ENCODE measurements at regions not wholly inside any gene's neighbourhood (a gene's known extent, or its start where the extent isn't known, plus 50 kb on each side); places are given as distances from the start of the nearest gene placed in this dataset.

DNA sequence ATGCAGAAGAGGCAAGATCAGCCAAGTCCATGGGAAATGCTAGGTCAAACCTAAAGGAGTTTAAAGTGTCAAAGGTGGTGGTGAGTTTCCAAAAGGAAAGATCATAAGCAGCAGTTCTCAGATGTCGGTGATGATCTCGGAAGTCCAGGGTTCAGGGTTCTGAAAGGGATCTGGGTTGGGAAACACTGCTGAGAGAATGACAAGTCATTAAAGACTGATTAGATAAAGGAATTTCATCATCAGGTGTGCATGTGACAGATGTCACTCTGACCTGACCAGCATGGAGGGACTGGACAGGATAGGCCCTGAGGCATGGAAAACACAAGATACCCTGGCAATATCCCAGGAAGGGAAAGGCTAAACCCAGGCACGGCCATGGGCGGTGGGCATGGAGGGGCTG lies 195.7 kb upstream of the TBL1X start:
- no peak overlapping the region for H3K4me3 ChIP-seq (ENCODE audit: low read depth in 1 of 2, low read length in 2 of 2)
- H3K9me3 ChIP-seq (ENCODE audit: control insufficient read depth in 2 of 2, insufficient read depth in 1 of 2, low read depth in 1 of 2, low read length in 1 of 2): no peaks in the 10 kb centered on the region
- no peaks in the 10 kb centered on the region for H3K4me1 ChIP-seq (ENCODE audit: control insufficient read depth in 2 of 2, insufficient read depth in 2 of 2, low read length in 1 of 2)
- H3K27me3 ChIP-seq (ENCODE audit: control insufficient read depth in 1 of 2, insufficient read depth in 2 of 2, low read length in 2 of 2): no peaks in the 10 kb centered on the region
- no peaks in the 10 kb centered on the region for H3K36me3 ChIP-seq (ENCODE audit: control insufficient read depth in 2 of 2, insufficient read depth in 2 of 2, low read length in 1 of 2)
- 88 to 97% methylated on average over 4 of the region's 4 CpGs for WGBS, 2 donors
- no peak overlapping the region for H3K27ac ChIP-seq (ENCODE audit: low read depth in 2 of 2, low read length in 1 of 2)

DNA sequence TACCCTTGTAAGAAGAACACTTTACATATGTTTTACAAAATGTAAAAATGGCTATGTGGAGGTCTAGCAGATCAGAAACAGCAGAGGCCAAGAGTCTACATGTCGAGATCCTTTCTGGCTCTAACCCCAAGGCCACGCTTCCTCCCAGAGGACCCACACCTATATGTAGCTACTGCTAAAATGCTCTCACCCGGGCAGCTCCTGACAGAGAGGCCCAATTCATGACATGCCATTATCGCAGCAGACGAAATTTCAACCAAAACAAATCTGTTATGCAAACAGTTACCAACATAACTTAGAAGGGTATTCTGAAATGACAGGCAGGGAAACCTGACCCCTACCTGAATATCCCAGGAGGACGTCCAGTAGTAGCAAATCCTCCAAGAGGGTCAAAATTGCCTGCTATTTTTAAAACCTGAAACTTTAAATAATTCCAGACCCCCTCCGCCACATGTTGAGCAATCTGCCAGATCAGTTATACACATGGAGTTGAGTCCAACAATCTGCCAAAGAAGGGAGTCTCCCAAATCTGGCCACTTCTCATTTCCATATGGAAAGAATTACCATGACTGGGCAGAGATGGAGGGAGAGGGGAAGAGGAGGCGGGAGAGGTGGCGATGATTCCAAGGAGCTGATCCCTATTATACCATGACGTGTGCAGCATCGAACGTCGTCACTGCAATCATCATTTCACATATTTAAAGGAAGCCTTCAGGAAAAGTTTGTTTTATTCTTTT lies 192.9 kb upstream of the TBL1X start:
- H3K4me1 ChIP-seq (ENCODE audit: control insufficient read depth in 2 of 2, insufficient read depth in 2 of 2, low read length in 1 of 2): no peaks in the 10 kb centered on the region
- no peak overlapping the region for H3K27ac ChIP-seq (ENCODE audit: low read depth in 2 of 2, low read length in 1 of 2)
- no peaks in the 10 kb centered on the region for H3K27me3 ChIP-seq (ENCODE audit: control insufficient read depth in 1 of 2, insufficient read depth in 2 of 2, low read length in 2 of 2)
- no peak overlapping the region for H3K4me3 ChIP-seq (ENCODE audit: low read depth in 1 of 2, low read length in 2 of 2)
- no peaks in the 10 kb centered on the region for H3K9me3 ChIP-seq (ENCODE audit: control insufficient read depth in 2 of 2, insufficient read depth in 1 of 2, low read depth in 1 of 2, low read length in 1 of 2)
- no peaks in the 10 kb centered on the region for H3K36me3 ChIP-seq (ENCODE audit: control insufficient read depth in 2 of 2, insufficient read depth in 2 of 2, low read length in 1 of 2)
- 76 to 80% methylated on average over 13 of the region's 13 CpGs for WGBS, 2 donors

- no peaks in the 10 kb centered on the region for H3K36me3 ChIP-seq (ENCODE audit: control insufficient read depth in 2 of 2, insufficient read depth in 2 of 2, low read length in 1 of 2)
- no peak overlapping the region for H3K4me3 ChIP-seq (ENCODE audit: low read depth in 1 of 2, low read length in 2 of 2)
- no peaks in the 10 kb centered on the region for H3K9me3 ChIP-seq (ENCODE audit: control insufficient read depth in 2 of 2, insufficient read depth in 1 of 2, low read depth in 1 of 2, low read length in 1 of 2)
- no peak overlapping the region for H3K27ac ChIP-seq (ENCODE audit: low read depth in 2 of 2, low read length in 1 of 2)
- H3K27me3 ChIP-seq (ENCODE audit: control insufficient read depth in 1 of 2, insufficient read depth in 2 of 2, low read length in 2 of 2): no peaks in the 10 kb centered on the region
- WGBS, 2 donors: 97 to 100% methylated on average over 1 of the region's 1 CpG
- no peaks in the 10 kb centered on the region for H3K4me1 ChIP-seq (ENCODE audit: control insufficient read depth in 2 of 2, insufficient read depth in 2 of 2, low read length in 1 of 2)
Observed at GRCh38 chrX:9273744-9274143, 191.1 kb upstream of the TBL1X start.

DNA sequence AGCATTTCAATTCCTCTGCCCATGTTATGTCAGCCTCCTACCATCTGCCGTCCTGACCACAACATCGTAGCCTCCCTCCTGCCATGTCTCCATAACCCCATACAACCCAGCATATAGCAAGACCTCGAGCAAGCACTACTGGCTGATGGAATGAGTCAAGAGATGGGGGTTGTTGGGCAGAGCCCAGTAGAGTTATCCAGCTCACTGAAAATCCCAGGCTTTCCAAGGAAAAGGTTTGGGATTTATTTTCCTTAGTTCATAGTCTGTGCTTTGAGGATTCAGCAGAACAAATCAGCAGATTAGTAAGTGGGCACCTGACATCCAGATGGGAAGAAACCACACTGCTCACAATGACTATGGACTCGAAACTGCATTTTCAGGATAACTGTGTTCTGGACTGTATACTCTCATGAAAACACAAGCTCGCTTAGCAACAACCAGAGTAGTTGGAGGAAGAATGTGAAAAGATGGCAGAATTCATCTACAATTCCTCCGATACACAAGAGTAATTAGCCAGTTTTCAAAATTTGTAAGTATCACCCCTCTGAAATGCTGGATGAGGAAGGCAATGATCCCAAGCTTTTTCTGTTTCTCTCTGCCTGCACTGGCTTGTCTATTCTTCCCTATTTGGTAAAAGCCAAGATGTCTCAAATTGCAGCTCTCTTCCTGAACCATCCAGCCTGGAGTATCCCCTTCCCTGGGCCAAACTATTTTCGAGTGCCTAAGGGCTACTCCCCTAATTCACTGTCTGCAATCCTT lies 186.2 kb upstream of the TBL1X start:
- Histone ChIP-seq H3K4me3 (ENCODE audit: low read depth in 1 of 2, low read length in 2 of 2) (no peak overlapping the region), H3K9me3 (ENCODE audit: control insufficient read depth in 2 of 2, insufficient read depth in 1 of 2, low read depth in 1 of 2, low read length in 1 of 2) (no peaks in the 10 kb centered on the region), H3K27me3 (ENCODE audit: control insufficient read depth in 1 of 2, insufficient read depth in 2 of 2, low read length in 2 of 2) (peaks cover 0 to 4% of the 10 kb centered on the region in 2 donors), H3K27ac (ENCODE audit: low read depth in 2 of 2, low read length in 1 of 2) (no peak overlapping the region), H3K36me3 (ENCODE audit: control insufficient read depth in 2 of 2, insufficient read depth in 2 of 2, low read length in 1 of 2) (no peaks in the 10 kb centered on the region), H3K4me1 (ENCODE audit: control insufficient read depth in 2 of 2, insufficient read depth in 2 of 2, low read length in 1 of 2) (no peaks in the 10 kb centered on the region)
- 68 to 74% methylated on average over 7 of the region's 7 CpGs for WGBS, 2 donors

DNA sequence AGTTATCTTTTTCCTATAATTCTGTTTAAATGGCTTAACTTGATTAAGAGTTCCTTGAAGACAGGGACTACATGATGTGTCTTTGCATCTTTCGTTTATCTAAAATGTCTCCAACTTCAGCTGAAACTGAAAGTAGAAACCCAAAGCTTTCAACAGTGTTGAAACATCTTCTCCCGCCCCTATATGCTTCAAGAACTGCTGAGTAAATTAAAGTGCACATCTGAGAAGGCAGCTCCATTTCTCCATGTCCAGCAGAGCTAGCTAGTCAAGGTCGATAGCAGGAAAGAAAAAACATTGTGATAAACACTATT lies 185.7 kb upstream of the TBL1X start:
- no peaks in the 10 kb centered on the region for H3K4me1 ChIP-seq (ENCODE audit: control insufficient read depth in 2 of 2, insufficient read depth in 2 of 2, low read length in 1 of 2)
- no peak overlapping the region for H3K4me3 ChIP-seq (ENCODE audit: low read depth in 1 of 2, low read length in 2 of 2)
- 26 to 38% methylated on average over 3 of the region's 3 CpGs for WGBS, 2 donors
- H3K27ac ChIP-seq (ENCODE audit: low read depth in 2 of 2, low read length in 1 of 2): no peak overlapping the region
- no peaks in the 10 kb centered on the region for H3K9me3 ChIP-seq (ENCODE audit: control insufficient read depth in 2 of 2, insufficient read depth in 1 of 2, low read depth in 1 of 2, low read length in 1 of 2)
- no peaks in the 10 kb centered on the region for H3K36me3 ChIP-seq (ENCODE audit: control insufficient read depth in 2 of 2, insufficient read depth in 2 of 2, low read length in 1 of 2)
- H3K27me3 ChIP-seq (ENCODE audit: control insufficient read depth in 1 of 2, insufficient read depth in 2 of 2, low read length in 2 of 2): peaks cover 0 to 4% of the 10 kb centered on the region in 2 donors

- WGBS, 2 donors: 92 to 93% methylated on average over 6 of the region's 6 CpGs
Observed at GRCh38 chrX:9280831-9281230, 184.0 kb upstream of the TBL1X start.

GRCh38 chrX:9282325-9282724 lies 182.5 kb upstream of the TBL1X start:
- Histone ChIP-seq H3K4me3 (ENCODE audit: low read depth in 1 of 2, low read length in 2 of 2) (no peak overlapping the region), H3K27me3 (ENCODE audit: control insufficient read depth in 1 of 2, insufficient read depth in 2 of 2, low read length in 2 of 2) (peaks cover 0 to 4% of the 10 kb centered on the region in 2 donors), H3K9me3 (ENCODE audit: control insufficient read depth in 2 of 2, insufficient read depth in 1 of 2, low read depth in 1 of 2, low read length in 1 of 2) (no peaks in the 10 kb centered on the region), H3K36me3 (ENCODE audit: control insufficient read depth in 2 of 2, insufficient read depth in 2 of 2, low read length in 1 of 2) (no peaks in the 10 kb centered on the region), H3K4me1 (ENCODE audit: control insufficient read depth in 2 of 2, insufficient read depth in 2 of 2, low read length in 1 of 2) (no peaks in the 10 kb centered on the region), H3K27ac (ENCODE audit: low read depth in 2 of 2, low read length in 1 of 2) (no peak overlapping the region)
- 57 to 63% methylated on average over 2 of the region's 2 CpGs for WGBS, 2 donors

More at GRCh38 chrX:9280831-9281230, 184.0 kb upstream of the TBL1X start:
- Histone ChIP-seq H3K4me3 (ENCODE audit: low read depth in 1 of 2, low read length in 2 of 2) (no peak overlapping the region), H3K9me3 (ENCODE audit: control insufficient read depth in 2 of 2, insufficient read depth in 1 of 2, low read depth in 1 of 2, low read length in 1 of 2) (no peaks in the 10 kb centered on the region), H3K4me1 (ENCODE audit: control insufficient read depth in 2 of 2, insufficient read depth in 2 of 2, low read length in 1 of 2) (no peaks in the 10 kb centered on the region), H3K27me3 (ENCODE audit: control insufficient read depth in 1 of 2, insufficient read depth in 2 of 2, low read length in 2 of 2) (peaks cover 0 to 4% of the 10 kb centered on the region in 2 donors), H3K36me3 (ENCODE audit: control insufficient read depth in 2 of 2, insufficient read depth in 2 of 2, low read length in 1 of 2) (no peaks in the 10 kb centered on the region), H3K27ac (ENCODE audit: low read depth in 2 of 2, low read length in 1 of 2) (no peak overlapping the region)

DNA sequence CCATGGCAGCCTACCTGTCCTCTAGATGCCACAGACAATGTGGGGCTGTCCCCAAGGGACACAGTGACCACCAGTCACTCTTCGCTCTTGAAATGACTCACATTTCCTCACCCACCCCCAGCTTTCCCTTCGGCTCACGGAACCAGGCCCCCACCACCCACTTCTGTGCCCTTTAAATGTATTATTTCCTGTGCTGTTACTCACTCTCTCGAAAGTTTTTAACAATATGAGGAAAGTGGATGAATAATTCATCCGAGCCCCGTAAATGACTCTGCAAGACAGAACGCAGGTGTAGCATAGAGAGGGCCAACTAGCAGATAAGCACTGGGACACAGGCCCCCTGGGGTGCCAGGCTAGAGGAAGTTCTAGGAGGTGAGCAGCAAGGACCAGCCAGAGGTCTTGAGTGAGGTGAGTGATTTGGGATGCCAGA lies 179.5 kb upstream of the TBL1X start:
- Histone ChIP-seq H3K9me3 (ENCODE audit: control insufficient read depth in 2 of 2, insufficient read depth in 1 of 2, low read depth in 1 of 2, low read length in 1 of 2) (peaks cover 0 to 2% of the 10 kb centered on the region in 2 donors), H3K4me3 (ENCODE audit: low read depth in 1 of 2, low read length in 2 of 2) (no peak overlapping the region), H3K27me3 (ENCODE audit: control insufficient read depth in 1 of 2, insufficient read depth in 2 of 2, low read length in 2 of 2) (peaks cover 0 to 4% of the 10 kb centered on the region in 2 donors), H3K4me1 (ENCODE audit: control insufficient read depth in 2 of 2, insufficient read depth in 2 of 2, low read length in 1 of 2) (no peaks in the 10 kb centered on the region), H3K36me3 (ENCODE audit: control insufficient read depth in 2 of 2, insufficient read depth in 2 of 2, low read length in 1 of 2) (no peaks in the 10 kb centered on the region), H3K27ac (ENCODE audit: low read depth in 2 of 2, low read length in 1 of 2) (no peak overlapping the region)
- WGBS, 2 donors: 58 to 72% methylated on average over 7 of the region's 7 CpGs

- WGBS, 2 donors: 73 to 84% methylated on average over 3 of the region's 3 CpGs
Observed at GRCh38 chrX:9286234-9286633, 178.6 kb upstream of the TBL1X start.

GRCh38 chrX:9291629-9292028 lies 173.2 kb upstream of the TBL1X start:
- H3K36me3 ChIP-seq (ENCODE audit: control insufficient read depth in 2 of 2, insufficient read depth in 2 of 2, low read length in 1 of 2): no peaks in the 10 kb centered on the region
- peaks cover 0 to 4% of the 10 kb centered on the region in 2 donors for H3K27me3 ChIP-seq (ENCODE audit: control insufficient read depth in 1 of 2, insufficient read depth in 2 of 2, low read length in 2 of 2)
- no peak overlapping the region for H3K4me3 ChIP-seq (ENCODE audit: low read depth in 1 of 2, low read length in 2 of 2)
- peaks cover 0 to 2% of the 10 kb centered on the region in 2 donors for H3K9me3 ChIP-seq (ENCODE audit: control insufficient read depth in 2 of 2, insufficient read depth in 1 of 2, low read depth in 1 of 2, low read length in 1 of 2)
- 23 to 35% methylated on average over 22 of the region's 22 CpGs for WGBS, 2 donors
- H3K4me1 ChIP-seq (ENCODE audit: control insufficient read depth in 2 of 2, insufficient read depth in 2 of 2, low read length in 1 of 2): no peaks in the 10 kb centered on the region
- H3K27ac ChIP-seq (ENCODE audit: low read depth in 2 of 2, low read length in 1 of 2): no peak overlapping the region

More at GRCh38 chrX:9286234-9286633, 178.6 kb upstream of the TBL1X start:
- Histone ChIP-seq H3K9me3 (ENCODE audit: control insufficient read depth in 2 of 2, insufficient read depth in 1 of 2, low read depth in 1 of 2, low read length in 1 of 2) (peaks cover 0 to 2% of the 10 kb centered on the region in 2 donors), H3K27ac (ENCODE audit: low read depth in 2 of 2, low read length in 1 of 2) (no peak overlapping the region), H3K4me1 (ENCODE audit: control insufficient read depth in 2 of 2, insufficient read depth in 2 of 2, low read length in 1 of 2) (no peaks in the 10 kb centered on the region), H3K36me3 (ENCODE audit: control insufficient read depth in 2 of 2, insufficient read depth in 2 of 2, low read length in 1 of 2) (no peaks in the 10 kb centered on the region), H3K4me3 (ENCODE audit: low read depth in 1 of 2, low read length in 2 of 2) (no peak overlapping the region), H3K27me3 (ENCODE audit: control insufficient read depth in 1 of 2, insufficient read depth in 2 of 2, low read length in 2 of 2) (peaks cover 0 to 4% of the 10 kb centered on the region in 2 donors)
